PC-3 (cell line): ENCODE measurements at regions not wholly inside any gene's neighbourhood (a gene's known extent, or its start where the extent isn't known, plus 50 kb on each side); places are given as distances from the start of the nearest gene placed in this dataset.

ENCODE experiments used
- ATAC-seq: fragments of 200-7000 bp; cut with Tn5 transposase; 2 replicates; pipeline ENCODE4 v1.9.1; 2020; ENCODE audit warnings: mild to moderate bottlenecking, moderate library complexity
- BruUV-seq: library from RNA; stranded (reverse); fragments of 400-500 nt; replicated peaks from 2 replicates; lab custom pipeline; 2021; lab: Mats Ljungman, UMichigan
- CTCF ChIA-PET: fragments of 300-600 bp; sonication (Branson Sonifier 250); formaldehyde crosslinking; loops from one replicate; lab custom pipeline; 2022; ENCODE audit warnings: antibody characterized with exemption; lab: Charles Lee
- POLR2A ChIA-PET: fragments of 300-600 bp; sonication (Branson Sonifier 250); formaldehyde crosslinking; loops from one replicate; lab custom pipeline; 2022; ENCODE audit warnings: antibody characterized with exemption; ENCODE audit not compliant: unreplicated experiment; lab: Charles Lee
- DNase-seq: peaks from one replicate; pipeline ENCODE4 v3.0.0-alpha.2; 2015
- H2AFZ ChIP-seq: fragments of 300-600 bp; sonication (generic); 2 replicates; pipeline ENCODE4 v1.6.0; 2016; ENCODE audit warnings: antibody characterized with exemption, low read length
- H3F3A ChIP-seq: fragments of 300-600 bp; sonication (generic); one replicate; pipeline ENCODE4 v1.6.0; 2017; ENCODE audit warnings: antibody characterized with exemption, low read length, control low read depth, mild to moderate bottlenecking; ENCODE audit not compliant: unreplicated experiment
- H3K27ac ChIP-seq: fragments of 300-600 bp; sonication (generic); 2 replicates; pipeline ENCODE4 v1.5.1; 2016; ENCODE audit warnings: mild to moderate bottlenecking, low read length
- H3K27me3 ChIP-seq: fragments of 300-600 bp; sonication (generic); 2 replicates; pipeline ENCODE4 v1.6.1; 2016; ENCODE audit warnings: low read length, mixed read lengths
- H3K36me3 ChIP-seq: fragments of 300-600 bp; sonication (generic); 2 replicates; pipeline ENCODE4 v1.6.1; 2016; ENCODE audit warnings: low read depth, mixed run types, low read length, mixed read lengths
- H3K4me1 ChIP-seq: fragments of 300-600 bp; sonication (generic); 2 replicates; pipeline ENCODE4 v1.5.1; 2016; ENCODE audit warnings: low read length; ENCODE audit not compliant: insufficient read depth
- H3K4me2 ChIP-seq: fragments of 300-600 bp; sonication (generic); 2 replicates; pipeline ENCODE4 v1.6.0; 2016; ENCODE audit warnings: low read length
- H3K4me3 ChIP-seq: fragments of 300-600 bp; sonication (generic); 2 replicates; pipeline ENCODE4 v1.5.1; 2016; ENCODE audit warnings: mild to moderate bottlenecking, low read length, mixed read lengths
- H3K79me2 ChIP-seq: fragments of 300-600 bp; sonication (generic); 2 replicates; pipeline ENCODE4 v1.6.1; 2017; ENCODE audit warnings: low read length, mixed read lengths
- H3K9ac ChIP-seq: fragments of 300-600 bp; sonication (generic); 2 replicates; pipeline ENCODE4 v1.6.0; 2016; ENCODE audit warnings: mild to moderate bottlenecking, low read length
- H3K9me2 ChIP-seq: fragments of 300-600 bp; sonication (generic); replicated peaks from 2 replicates; pipeline ENCODE4 v1.6.1; 2016; ENCODE audit warnings: mixed run types, low read length, mixed read lengths
- H3K9me3 ChIP-seq: fragments of 300-600 bp; sonication (generic); 2 replicates; pipeline ENCODE4 v1.6.1; 2016; ENCODE audit warnings: low read length, mixed read lengths
- H4K20me1 ChIP-seq: fragments of 300-600 bp; sonication (generic); 2 replicates; pipeline ENCODE4 v1.6.1; 2016; ENCODE audit warnings: low read length, mixed read lengths
- CTCF ChIP-seq: fragments of 300-600 bp; sonication (generic); conservative IDR thresholded peaks from 2 replicates; pipeline ENCODE4 v1.5.1; 2017; ENCODE audit warnings: antibody characterized with exemption, low read depth, mild to moderate bottlenecking, low read length
- EZH2 ChIP-seq: fragments of 300-600 bp; sonication (generic); IDR thresholded peaks from one replicate; pipeline ENCODE4 v1.6.1; 2017; ENCODE audit warnings: antibody characterized with exemption, mild to moderate bottlenecking, low read length; ENCODE audit not compliant: unreplicated experiment
- EZH2phosphoT487 ChIP-seq: fragments of 300-600 bp; sonication (generic); IDR thresholded peaks from 2 replicates; pipeline ENCODE4 v1.6.1; 2018; ENCODE audit warnings: mild to moderate bottlenecking, antibody characterized with exemption, low read length, borderline replicate concordance
- intact Hi-C: fragments of 100-400 bp; cut with micrococcal nuclease; formaldehyde crosslinking; loops from 2 replicates; pipeline ENCODE4 v1.9.0; 2023

DNA sequence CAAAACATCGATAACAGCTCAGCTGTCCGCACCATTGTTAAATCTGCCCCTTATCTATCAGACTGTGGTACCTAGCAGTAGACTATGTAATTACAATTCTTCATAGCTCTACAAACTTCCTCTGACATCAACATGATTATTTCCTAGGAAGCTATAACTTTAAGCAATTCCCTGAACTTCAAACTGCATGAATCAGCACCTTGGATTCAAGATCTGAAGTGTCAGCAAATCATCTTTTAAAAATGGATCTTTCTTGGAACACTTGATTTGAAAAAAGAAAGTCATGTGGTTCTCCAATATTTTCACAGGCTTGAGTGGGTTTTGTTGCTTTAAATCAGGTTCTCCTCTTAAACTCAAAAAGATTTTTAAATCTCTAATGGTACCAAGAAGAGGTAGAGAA, 680.7 kb upstream of the LMCD1 start:
- no peaks in the 10 kb centered on the region for H3K27me3 ChIP-seq
- ATAC-seq: no peak
- no peak overlapping the region for H3K4me3 ChIP-seq
- CTCF ChIA-PET: no interaction called here
- no peaks in the 10 kb centered on the region for H4K20me1 ChIP-seq
- H3K79me2 ChIP-seq: no peaks in the 10 kb centered on the region
- BruUV-seq: no TSS peak
- peaks cover 21% of the 10 kb centered on the region; the same call in 1 of the 2 replicates for H3K9me3 ChIP-seq
- POLR2A ChIA-PET: no interaction called here
- H3K9me2 ChIP-seq: no peaks in the 10 kb centered on the region
- H2AFZ ChIP-seq: no peak overlapping the region
- no peaks in the 10 kb centered on the region for H3K36me3 ChIP-seq
- no peaks in the 10 kb centered on the region for H3F3A ChIP-seq
- no peak for TF ChIP-seq CTCF
- TF ChIP-seq EZH2: no peak
- TF ChIP-seq EZH2phosphoT487: no peak
- H3K4me2 ChIP-seq: no peak overlapping the region
- no peak for DNase-seq
- intact Hi-C loops: no loop called here
- no peak overlapping the region for H3K27ac ChIP-seq
- H3K4me1 ChIP-seq: no peaks in the 10 kb centered on the region
- H3K9ac ChIP-seq: no peak overlapping the region

GRCh38 chr3:7821858-7822257, 679.8 kb upstream of the LMCD1 start:
- ATAC-seq (no peak), DNase-seq (no peak)
- H3K27me3 ChIP-seq: no peaks in the 10 kb centered on the region
- H3K36me3 ChIP-seq: no peaks in the 10 kb centered on the region
- no peak overlapping the region for H3K4me3 ChIP-seq
- H2AFZ ChIP-seq: no peak overlapping the region
- H3K79me2 ChIP-seq: no peaks in the 10 kb centered on the region
- H4K20me1 ChIP-seq: no peaks in the 10 kb centered on the region
- H3K9me2 ChIP-seq: no peaks in the 10 kb centered on the region
- H3K9ac ChIP-seq: no peak overlapping the region
- no peak for TF ChIP-seq EZH2
- no peak for TF ChIP-seq CTCF
- TF ChIP-seq EZH2phosphoT487: no peak
- peaks cover 26% of the 10 kb centered on the region for H3K9me3 ChIP-seq
- BruUV-seq: no TSS peak
- CTCF ChIA-PET: no interaction called here
- H3K4me2 ChIP-seq: no peak overlapping the region
- H3F3A ChIP-seq: no peaks in the 10 kb centered on the region
- POLR2A ChIA-PET: no interaction called here
- no peak overlapping the region for H3K27ac ChIP-seq
- intact Hi-C loops: no loop called here
- no peaks in the 10 kb centered on the region for H3K4me1 ChIP-seq

DNA sequence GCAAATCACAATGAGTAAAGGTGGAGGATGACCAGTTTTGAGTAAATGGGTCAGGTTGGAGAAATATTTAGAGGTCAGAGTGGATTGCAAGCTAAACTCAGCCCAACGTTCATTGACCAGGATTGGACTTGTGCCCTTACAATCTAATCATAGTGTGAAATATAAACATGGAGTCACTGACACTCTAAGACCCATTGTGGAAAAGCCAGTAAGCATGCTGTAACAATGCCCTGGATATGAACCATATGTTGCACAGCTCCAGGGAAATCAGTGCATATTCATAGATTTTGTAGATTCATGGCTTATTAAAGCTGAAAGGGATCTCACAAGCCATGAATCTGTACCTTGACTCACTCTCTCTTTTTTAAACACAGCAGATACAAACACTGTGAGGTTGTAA, 660.2 kb upstream of the LMCD1 start:
- CTCF ChIA-PET: no interaction called here
- no peaks in the 10 kb centered on the region for H3K27me3 ChIP-seq
- DNase-seq: no peak

More for the DNA sequence above, 660.2 kb upstream of the LMCD1 start:
- no TSS peak for BruUV-seq
- H3F3A ChIP-seq: no peaks in the 10 kb centered on the region
- no peaks in the 10 kb centered on the region for H3K79me2 ChIP-seq
- ATAC-seq: no peak
- H4K20me1 ChIP-seq: no peaks in the 10 kb centered on the region
- no peaks in the 10 kb centered on the region for H3K9me2 ChIP-seq
- no peak overlapping the region for H2AFZ ChIP-seq
- no peak overlapping the region for H3K4me2 ChIP-seq
- no peaks in the 10 kb centered on the region for H3K36me3 ChIP-seq
- POLR2A ChIA-PET: no interaction called here
- H3K4me1 ChIP-seq: no peaks in the 10 kb centered on the region
- H3K4me3 ChIP-seq: no peak overlapping the region
- intact Hi-C loops: no loop called here
- peaks cover 32% of the 10 kb centered on the region; the same call in 1 of the 2 replicates for H3K9me3 ChIP-seq
- H3K27ac ChIP-seq: no peak overlapping the region
- TF ChIP-seq EZH2phosphoT487 (no peak), CTCF (no peak), EZH2 (no peak)
- H3K9ac ChIP-seq: no peak overlapping the region
